Left ventricle myocardium inferior (tissue), 1 donor: ENCODE measurements at regions not wholly inside any gene's neighbourhood (a gene's known extent, or its start where the extent isn't known, plus 50 kb on each side); places are given as distances from the start of the nearest gene placed in this dataset.

Experiments
- DNase-seq: peaks from one replicate; pipeline ENCODE4 v3.0.0-alpha.2; 2020
- H3K27ac ChIP-seq: fragments of 200-600 bp; replicated peaks from 2 replicates; pipeline ENCODE4 v1.8.0; 2021
- H3K27me3 ChIP-seq: fragments of 200-600 bp; 2 replicates; pipeline ENCODE4 v1.8.0; 2021; ENCODE audit warnings: low read depth
- H3K36me3 ChIP-seq: fragments of 200-600 bp; 2 replicates; pipeline ENCODE4 v1.8.0; 2021
- H3K4me1 ChIP-seq: fragments of 200-600 bp; 2 replicates; pipeline ENCODE4 v1.8.0; 2021
- H3K4me3 ChIP-seq: fragments of 200-600 bp; 2 replicates; pipeline ENCODE4 v1.8.0; 2021; ENCODE audit warnings: mild to moderate bottlenecking, moderate library complexity
- H3K9me3 ChIP-seq: fragments of 200-600 bp; replicated peaks from 2 replicates; pipeline ENCODE4 v1.8.0; 2021
- CTCF ChIP-seq: fragments of 200-600 bp; IDR thresholded peaks from 2 replicates; pipeline ENCODE4 v1.8.0; 2021; ENCODE audit warnings: antibody characterized with exemption, mild to moderate bottlenecking, borderline replicate concordance
- intact Hi-C: fragments of 100-400 bp; cut with micrococcal nuclease; formaldehyde crosslinking; loops from one replicate; pipeline ENCODE4 v1.11.0; 2022
- donor health status: DM: no; HTN: yes; CAD: no; lungs with severe emphysema.

- Histone ChIP-seq H3K4me3 (no peak overlapping the region), H3K9me3 (peaks cover 13% of the 10 kb centered on the region), H3K36me3 (no peaks in the 10 kb centered on the region), H3K27ac (no peak overlapping the region), H3K4me1 (no peaks in the 10 kb centered on the region), H3K27me3 (no peaks in the 10 kb centered on the region)
- no peak for TF ChIP-seq CTCF
- intact Hi-C loops: no loop called here
- no peak for DNase-seq
Observed at GRCh38 chr4:146124023-146124680, 51.4 kb upstream of the LSM6 start.

- H3K4me1 ChIP-seq: no peaks in the 10 kb centered on the region
- no peak overlapping the region for H3K4me3 ChIP-seq
- peaks cover 13% of the 10 kb centered on the region for H3K9me3 ChIP-seq
- intact Hi-C loops: no loop called here
- no peaks in the 10 kb centered on the region for H3K27me3 ChIP-seq
- H3K27ac ChIP-seq: no peak overlapping the region
- DNase-seq: no peak
- H3K36me3 ChIP-seq: no peaks in the 10 kb centered on the region
- no peak for TF ChIP-seq CTCF
Observed at GRCh38 chr4:146123231-146123630, 52.3 kb upstream of the LSM6 start.

- intact Hi-C loops: no loop called here
- Histone ChIP-seq H3K27me3 (no peaks in the 10 kb centered on the region), H3K9me3 (peaks cover 13% of the 10 kb centered on the region), H3K36me3 (no peaks in the 10 kb centered on the region), H3K4me1 (no peaks in the 10 kb centered on the region), H3K4me3 (no peak overlapping the region), H3K27ac (no peak overlapping the region)
- no peak for DNase-seq
- TF ChIP-seq CTCF: no peak
Observed at GRCh38 chr4:146122398-146122797, 53.1 kb upstream of the LSM6 start.

- no peak for DNase-seq
- intact Hi-C loops: no loop called here
- Histone ChIP-seq H3K4me3 (no peak overlapping the region), H3K27me3 (no peaks in the 10 kb centered on the region), H3K9me3 (peaks cover 13% of the 10 kb centered on the region), H3K27ac (no peak overlapping the region), H3K36me3 (no peaks in the 10 kb centered on the region), H3K4me1 (no peaks in the 10 kb centered on the region)
- TF ChIP-seq CTCF: no peak
Observed at GRCh38 chr4:146121757-146122156, 53.8 kb upstream of the LSM6 start.

GRCh38 chr4:146119845-146120404 lies 55.6 kb upstream of the LSM6 start:
- H3K9me3 ChIP-seq: no peaks in the 10 kb centered on the region
- no peaks in the 10 kb centered on the region for H3K36me3 ChIP-seq
- H3K27me3 ChIP-seq: no peaks in the 10 kb centered on the region
- intact Hi-C loops: no loop called here
- H3K27ac ChIP-seq: no peak overlapping the region
- TF ChIP-seq CTCF: no peak
- no peaks in the 10 kb centered on the region for H3K4me1 ChIP-seq
- no peak overlapping the region for H3K4me3 ChIP-seq
- DNase-seq: no peak
